PC-9 (cell line): ENCODE measurements at regions not wholly inside any gene's neighbourhood (a gene's known extent, or its start where the extent isn't known, plus 50 kb on each side); places are given as distances from the start of the nearest gene placed in this dataset.

ENCODE experiments used
- BruUV-seq: library from RNA; stranded (reverse); fragments of 400-500 nt; replicated peaks from 2 replicates; lab custom pipeline; 2021; lab: Mats Ljungman, UMichigan
- CTCF ChIA-PET: fragments of 300-600 bp; sonication (Branson Sonifier 250); formaldehyde crosslinking; loops from one replicate; lab custom pipeline; 2022; ENCODE audit warnings: antibody characterized with exemption; lab: Charles Lee
- POLR2A ChIA-PET: fragments of 300-600 bp; sonication (Branson Sonifier 250); formaldehyde crosslinking; loops from one replicate; lab custom pipeline; 2022; ENCODE audit warnings: antibody characterized with exemption; ENCODE audit not compliant: unreplicated experiment; lab: Charles Lee
- DNase-seq, 2 experiments: peaks; one replicate each; pipeline versions ENCODE4 v3.0.0 to v3.0.0-alpha.2; 2015 to 2022; ENCODE audit warnings: mixed read lengths in 1 of 2
- H2AFZ ChIP-seq: fragments of 200-600 bp; sonication (generic); 2 replicates; pipeline ENCODE4 v1.8.1; 2017; ENCODE audit warnings: antibody characterized with exemption
- H3F3A ChIP-seq: fragments of 200-600 bp; sonication (generic); 2 replicates; pipeline ENCODE4 v1.8.1; 2017; ENCODE audit warnings: antibody characterized with exemption, mild to moderate bottlenecking, low read depth; ENCODE audit not compliant: insufficient read depth
- H3K27ac ChIP-seq: fragments of 200-600 bp; sonication (generic); 2 replicates; pipeline ENCODE4 v1.6.1; 2016; ENCODE audit warnings: mixed run types
- H3K27me3 ChIP-seq: fragments of 200-600 bp; sonication (generic); 2 replicates; pipeline ENCODE4 v1.6.1; 2016; ENCODE audit warnings: low read depth, mixed run types; ENCODE audit not compliant: insufficient read depth
- H3K36me3 ChIP-seq: fragments of 200-600 bp; sonication (generic); 2 replicates; pipeline ENCODE4 v1.6.1; 2016; ENCODE audit warnings: low read depth, mixed run types
- H3K4me1 ChIP-seq: fragments of 200-600 bp; sonication (generic); replicated peaks from 2 replicates; pipeline ENCODE4 v1.6.1; 2016; ENCODE audit warnings: mixed run types; ENCODE audit not compliant: insufficient read depth
- H3K4me2 ChIP-seq: fragments of 200-600 bp; sonication (generic); 2 replicates; pipeline ENCODE4 v1.6.1; 2017; ENCODE audit warnings: mixed run types
- H3K4me3 ChIP-seq: fragments of 200-600 bp; sonication (generic); 2 replicates; pipeline ENCODE4 v1.6.1; 2016; ENCODE audit warnings: mixed run types
- H3K79me2 ChIP-seq: fragments of 200-600 bp; sonication (generic); 2 replicates; pipeline ENCODE4 v1.6.1; 2017; ENCODE audit warnings: low read depth, mixed run types
- H3K9me2 ChIP-seq: fragments of 200-600 bp; sonication (generic); 2 replicates; pipeline ENCODE4 v1.8.1; 2017; ENCODE audit warnings: mild to moderate bottlenecking; ENCODE audit not compliant: insufficient read depth
- H3K9me3 ChIP-seq: fragments of 200-600 bp; sonication (generic); 2 replicates; pipeline ENCODE4 v1.8.1; 2016; ENCODE audit warnings: low read depth; ENCODE audit not compliant: insufficient read depth
- H4K20me1 ChIP-seq: fragments of 200-600 bp; sonication (generic); 2 replicates; pipeline ENCODE4 v1.8.1; 2017; ENCODE audit not compliant: insufficient read depth
- EZH2 ChIP-seq: fragments of 200-600 bp; sonication (generic); IDR thresholded peaks from 2 replicates; pipeline ENCODE4 v1.8.0; 2017; ENCODE audit warnings: antibody characterized with exemption, low read depth
- intact Hi-C: fragments of 100-400 bp; cut with micrococcal nuclease; formaldehyde crosslinking; loops from one replicate; pipeline ENCODE4 v1.10.0; 2022; ENCODE audit not compliant: unreplicated experiment
- TF ChIP-seq, protein P1 (sequence below): fragments of 200-600 bp; sonication (generic); conservative IDR thresholded peaks from 2 replicates; pipeline ENCODE4 v1.6.1; 2017; ENCODE audit warnings: mixed run types, antibody characterized with exemption, mild to moderate bottlenecking, moderate library complexity

DNA sequence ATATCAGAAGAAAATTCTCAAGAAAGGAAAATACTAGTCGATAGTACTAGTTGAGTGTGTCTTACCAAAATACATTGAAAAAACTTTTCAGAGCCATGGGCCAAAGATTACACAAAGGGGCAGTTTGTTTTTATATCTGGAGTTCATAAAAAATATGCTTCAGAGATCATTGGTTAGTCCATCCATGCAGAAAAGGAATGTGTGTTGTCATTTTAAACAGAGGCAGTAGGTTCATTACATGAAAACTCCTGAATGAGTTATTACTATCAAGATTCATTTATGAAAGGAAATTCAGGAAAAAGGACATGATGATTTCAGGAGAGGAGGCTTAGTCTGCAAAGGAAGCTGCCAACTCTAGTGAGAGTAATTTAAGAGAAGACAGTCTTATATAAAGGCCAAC lies 354.8 kb downstream of the AEBP2 start:
- POLR2A ChIA-PET: no interaction called here
- H4K20me1 ChIP-seq: no peaks in the 10 kb centered on the region
- CTCF ChIA-PET: no interaction called here

DNA sequence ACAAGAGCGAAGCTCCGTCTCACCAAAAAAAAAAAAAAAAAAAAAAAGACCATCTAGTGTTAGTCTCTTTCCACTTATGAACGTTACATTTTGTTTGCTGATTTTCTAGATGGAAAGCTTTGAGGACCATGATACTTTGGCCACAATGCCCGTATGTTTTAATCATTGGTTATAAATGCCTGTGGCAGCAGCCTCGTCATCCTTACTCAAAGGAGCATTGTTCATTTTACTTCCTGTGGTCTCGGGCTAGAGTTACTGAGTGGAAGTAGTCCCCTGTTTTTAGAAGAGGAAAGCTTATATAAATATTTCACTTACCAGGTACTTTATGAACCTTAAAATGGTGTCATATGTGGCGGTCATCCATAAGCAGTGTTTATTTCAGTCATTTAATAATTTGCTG lies 359.9 kb downstream of the AEBP2 start:
- no peaks in the 10 kb centered on the region for H3K36me3 ChIP-seq
- H3K27me3 ChIP-seq: no peaks in the 10 kb centered on the region
- H3K9me2 ChIP-seq: no peaks in the 10 kb centered on the region
- H2AFZ ChIP-seq: no peak overlapping the region
- no peaks in the 10 kb centered on the region for H3K4me1 ChIP-seq
- no peaks in the 10 kb centered on the region for H3K79me2 ChIP-seq
- no peaks in the 10 kb centered on the region for H4K20me1 ChIP-seq
- no peak for DNase-seq
- no peak overlapping the region for H3K27ac ChIP-seq
- no TSS peak for BruUV-seq
- no peak for TF ChIP-seq EZH2
- TF ChIP-seq, protein P1, sequence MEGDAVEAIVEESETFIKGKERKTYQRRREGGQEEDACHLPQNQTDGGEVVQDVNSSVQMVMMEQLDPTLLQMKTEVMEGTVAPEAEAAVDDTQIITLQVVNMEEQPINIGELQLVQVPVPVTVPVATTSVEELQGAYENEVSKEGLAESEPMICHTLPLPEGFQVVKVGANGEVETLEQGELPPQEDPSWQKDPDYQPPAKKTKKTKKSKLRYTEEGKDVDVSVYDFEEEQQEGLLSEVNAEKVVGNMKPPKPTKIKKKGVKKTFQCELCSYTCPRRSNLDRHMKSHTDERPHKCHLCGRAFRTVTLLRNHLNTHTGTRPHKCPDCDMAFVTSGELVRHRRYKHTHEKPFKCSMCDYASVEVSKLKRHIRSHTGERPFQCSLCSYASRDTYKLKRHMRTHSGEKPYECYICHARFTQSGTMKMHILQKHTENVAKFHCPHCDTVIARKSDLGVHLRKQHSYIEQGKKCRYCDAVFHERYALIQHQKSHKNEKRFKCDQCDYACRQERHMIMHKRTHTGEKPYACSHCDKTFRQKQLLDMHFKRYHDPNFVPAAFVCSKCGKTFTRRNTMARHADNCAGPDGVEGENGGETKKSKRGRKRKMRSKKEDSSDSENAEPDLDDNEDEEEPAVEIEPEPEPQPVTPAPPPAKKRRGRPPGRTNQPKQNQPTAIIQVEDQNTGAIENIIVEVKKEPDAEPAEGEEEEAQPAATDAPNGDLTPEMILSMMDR: no peak
- no peaks in the 10 kb centered on the region for H3F3A ChIP-seq
- CTCF ChIA-PET: interaction anchor here (0.6 kb wide), 1 partner anchor 248 kb away, joined by 9 read pairs; no protein-coding TSS in a partner anchor
- no peak overlapping the region for H3K4me2 ChIP-seq
- POLR2A ChIA-PET: no interaction called here
- intact Hi-C loops: no loop called here
- H3K4me3 ChIP-seq: no peak overlapping the region
- no peaks in the 10 kb centered on the region for H3K9me3 ChIP-seq

More for the DNA sequence above, 354.8 kb downstream of the AEBP2 start:
- Histone ChIP-seq H3F3A (no peaks in the 10 kb centered on the region), H3K79me2 (no peaks in the 10 kb centered on the region), H3K9me3 (no peaks in the 10 kb centered on the region), H3K4me2 (no peak overlapping the region), H3K27me3 (no peaks in the 10 kb centered on the region), H3K4me3 (no peak overlapping the region), H3K27ac (no peak overlapping the region), H3K4me1 (no peaks in the 10 kb centered on the region), H3K36me3 (no peaks in the 10 kb centered on the region), H3K9me2 (no peaks in the 10 kb centered on the region), H2AFZ (no peak overlapping the region)
- DNase-seq: no peak
- TF ChIP-seq, protein P1: no peak
- no peak for TF ChIP-seq EZH2
- BruUV-seq: no TSS peak
- intact Hi-C loops: no loop called here

DNA sequence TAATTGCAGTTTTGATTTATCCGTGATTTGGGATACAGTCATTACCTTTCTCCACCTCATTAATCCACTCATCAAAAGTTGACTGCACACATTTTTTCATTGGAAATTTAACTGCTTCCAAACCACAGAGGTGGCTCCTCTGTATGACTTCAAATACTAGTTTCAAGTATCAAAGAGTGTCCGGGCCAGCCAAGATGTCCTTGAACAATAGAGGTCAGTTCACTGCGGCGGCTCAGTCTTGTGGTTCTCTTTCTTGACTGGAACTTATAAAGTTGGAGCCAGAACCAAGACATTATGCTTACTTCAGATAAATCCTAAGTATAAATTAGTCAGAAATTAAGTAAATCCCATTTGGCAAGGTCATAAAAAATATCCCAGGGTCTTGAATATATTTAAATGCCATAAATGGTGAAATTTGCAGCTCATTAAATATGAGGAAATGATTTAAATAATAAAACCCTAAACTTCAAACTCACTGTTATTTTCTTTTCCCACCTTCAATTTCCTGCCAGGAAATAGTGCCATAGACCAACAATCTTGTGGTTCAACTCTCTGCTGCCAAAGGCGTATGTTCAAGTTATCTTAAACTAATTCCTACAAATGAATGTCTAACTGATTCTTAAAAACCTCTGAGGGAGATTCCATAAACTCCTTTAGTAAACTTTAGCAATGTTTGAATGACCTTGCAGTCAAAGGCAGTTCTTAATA lies 360.8 kb downstream of the AEBP2 start:
- Histone ChIP-seq H2AFZ (no peak overlapping the region), H3K9me2 (no peaks in the 10 kb centered on the region), H3K79me2 (no peaks in the 10 kb centered on the region), H3K36me3 (no peaks in the 10 kb centered on the region), H3K27ac (no peak overlapping the region), H4K20me1 (no peaks in the 10 kb centered on the region), H3K4me3 (no peak overlapping the region), H3K4me1 (no peaks in the 10 kb centered on the region), H3K9me3 (no peaks in the 10 kb centered on the region), H3K4me2 (no peak overlapping the region), H3K27me3 (no peaks in the 10 kb centered on the region), H3F3A (no peaks in the 10 kb centered on the region)
- no peak for DNase-seq
- TF ChIP-seq, protein P1: no peak
- TF ChIP-seq EZH2: no peak
- ChIA-PET POLR2A (no interaction called here), CTCF (no interaction called here)
- intact Hi-C loops: no loop called here
- no TSS peak for BruUV-seq
